ENCODE measurements at regions not wholly inside any gene's neighbourhood (a gene's known extent, or its start where the extent isn't known, plus 50 kb on each side); places are given as distances from the start of the nearest gene placed in this dataset.

GRCh38 chr9:109926421-109926869, 146.4 kb downstream of the PALM2AKAP2 start:
- no peak for TF ChIP-seq CTCF (IDR thresholded peaks at IDR 0.05; ENCODE audit: borderline replicate concordance, extremely low read depth, low read length, poor library complexity, severe bottlenecking)
- TF ChIP-seq EZH2 (IDR thresholded peaks at IDR 0.05; ENCODE audit: borderline replicate concordance, low read depth, low read length, severe bottlenecking): no peak

Measured in DND-41 (cell line).